HCT116 (cell line): ENCODE measurements at regions not wholly inside any gene's neighbourhood (a gene's known extent, or its start where the extent isn't known, plus 50 kb on each side); places are given as distances from the start of the nearest gene placed in this dataset.

ENCODE experiments used
- ATAC-seq: fragments of 200-7000 bp; cut with Tn5 transposase; 2 replicates; pipeline ENCODE4 v1.9.1; 2020; ENCODE audit warnings: mild to moderate bottlenecking, moderate library complexity
- BruUV-seq: library from RNA; stranded (reverse); fragments of 400-500 nt; replicated peaks from 2 replicates; lab custom pipeline; 2021; lab: Mats Ljungman, UMichigan
- CTCF ChIA-PET: fragments of 300-600 bp; sonication (Branson Sonifier 250); formaldehyde crosslinking; loops from one replicate; lab custom pipeline; 2021; ENCODE audit warnings: antibody characterized with exemption; lab: Charles Lee
- POLR2A ChIA-PET: fragments of 300-600, 350-600 bp; sonication (Branson Sonifier 250); formaldehyde crosslinking; loops from one replicate; lab custom pipeline; 2021; ENCODE audit warnings: antibody characterized with exemption; lab: Charles Lee
- RAD21 ChIA-PET, 2 experiments: fragments of 300-600 bp; sonication (Branson Sonifier 250); formaldehyde crosslinking; loops; one replicate each; lab custom pipeline; 2023; ENCODE audit warnings: low total read pairs in 2 of 2; ENCODE audit not compliant: uncharacterized antibody in 2 of 2, unreplicated experiment in 2 of 2, low non-redundant PET in 1 of 2; lab: Charles Lee
- DNase-seq: peaks from one replicate; pipeline ENCODE4 v3.0.0-alpha.2; 2010; ENCODE audit warnings: low read depth, low spot score
- H2AFZ ChIP-seq: fragments of 200-600 bp; shearing (Covaris generic), sonication (generic); 2 replicates; pipeline ENCODE4 v1.6.1; 2017; ENCODE audit warnings: low read depth, mixed run types, mixed read lengths, antibody characterized with exemption, low read length; ENCODE audit not compliant: poor library complexity, severe bottlenecking
- H3K27ac ChIP-seq: 2 replicates; pipeline ENCODE4 v1.5.1; 2012; ENCODE audit warnings: low read depth, low read length
- H3K27me3 ChIP-seq: fragments of 200-600 bp; sonication (generic); 2 replicates; pipeline ENCODE4 v1.6.1; 2016; ENCODE audit warnings: mixed run types, low read length, mixed read lengths; ENCODE audit not compliant: insufficient read depth
- H3K36me3 ChIP-seq, 2 experiments: fragments of 200-500 bp in 1 of 2; fragments of 200-600 bp in 1 of 2; sonication (Bioruptor generic) in 1 of 2; sonication (generic) in 1 of 2; 2 replicates each; pipeline versions ENCODE4 v1.5.1 to v1.6.1; 2014 to 2016; ENCODE audit warnings: low read length in 2 of 2, inconsistent platforms in 1 of 2, mixed read lengths in 1 of 2, mixed run types in 1 of 2; ENCODE audit not compliant: insufficient read depth in 2 of 2, control insufficient read depth in 1 of 2
- H3K4me1 ChIP-seq, 2 experiments: fragments of 200-600 bp in 1 of 2; sonication (generic) in 1 of 2; 2 replicates each; pipeline versions ENCODE4 v1.5.1 to v1.6.1; 2012 to 2017; ENCODE audit warnings: low read length in 2 of 2, inconsistent platforms in 1 of 2, mild to moderate bottlenecking in 1 of 2, mixed read lengths in 1 of 2, mixed run types in 1 of 2, moderate library complexity in 1 of 2; ENCODE audit not compliant: insufficient read depth in 2 of 2, control insufficient read depth in 1 of 2
- H3K4me2 ChIP-seq: fragments of 200-600 bp; sonication (generic); 2 replicates; pipeline ENCODE4 v1.6.1; 2017; ENCODE audit warnings: mixed run types, low read length, mixed read lengths
- H3K4me3 ChIP-seq, 2 experiments: fragments of 200-600 bp in 1 of 2; sonication (generic) in 1 of 2; replicated peaks in 1 of 2; 2 replicates each; pipeline ENCODE4 v1.5.1; 2011 to 2016; ENCODE audit warnings: low read length in 2 of 2, control low read depth in 1 of 2, low read depth in 1 of 2, mild to moderate bottlenecking in 1 of 2, mixed read lengths in 1 of 2, mixed run types in 1 of 2
- H3K79me2 ChIP-seq: fragments of 200-600 bp; sonication (generic); 2 replicates; pipeline ENCODE4 v1.6.1; 2017; ENCODE audit warnings: mild to moderate bottlenecking, mixed run types, low read length, moderate library complexity, mixed read lengths; ENCODE audit not compliant: insufficient read depth
- H3K9ac ChIP-seq: fragments of 200-600 bp; sonication (generic); 2 replicates; pipeline ENCODE4 v1.6.1; 2016; ENCODE audit warnings: low read length, mixed read lengths
- H3K9me2 ChIP-seq: fragments of 200-600 bp; sonication (generic), shearing (Covaris generic); 2 replicates; pipeline ENCODE4 v1.6.1; 2017; ENCODE audit warnings: mixed run types, mild to moderate bottlenecking, moderate library complexity; ENCODE audit not compliant: insufficient read depth
- H3K9me3 ChIP-seq, 2 experiments: fragments of 200-500 bp in 1 of 2; fragments of 200-600 bp in 1 of 2; sonication (Bioruptor generic) in 1 of 2; sonication (generic) in 1 of 2; 2 replicates each; pipeline ENCODE4 v1.6.1; 2014 to 2017; ENCODE audit warnings: low read length in 2 of 2, mixed read lengths in 2 of 2, inconsistent platforms in 1 of 2, low read depth in 1 of 2, mild to moderate bottlenecking in 1 of 2, mixed run types in 1 of 2, moderate library complexity in 1 of 2; ENCODE audit not compliant: control insufficient read depth in 1 of 2, insufficient read depth in 1 of 2
- H4K20me1 ChIP-seq: fragments of 200-600 bp; sonication (generic), shearing (Covaris generic); 2 replicates; pipeline ENCODE4 v1.6.1; 2017; ENCODE audit warnings: mixed run types, mild to moderate bottlenecking, moderate library complexity; ENCODE audit not compliant: insufficient read depth
- CBX3 ChIP-seq: IDR thresholded peaks from 2 replicates; pipeline ENCODE4 v1.6.1; 2012; ENCODE audit warnings: low read depth
- CEBPB ChIP-seq: IDR thresholded peaks from 2 replicates; pipeline ENCODE4 v1.6.1; 2012; ENCODE audit warnings: low read depth
- EGR1 ChIP-seq: IDR thresholded peaks from 2 replicates; pipeline ENCODE4 v1.6.1; 2012; ENCODE audit warnings: low read depth
- EZH2 ChIP-seq: fragments of 200-600 bp; sonication (generic); IDR thresholded peaks from 2 replicates; pipeline ENCODE4 v1.6.1; 2017; ENCODE audit warnings: antibody characterized with exemption, mixed run types
- FOSL1 ChIP-seq: IDR thresholded peaks from 2 replicates; pipeline ENCODE4 v1.6.1; 2012; ENCODE audit warnings: low read depth
- JUND ChIP-seq: IDR thresholded peaks from 2 replicates; pipeline ENCODE4 v1.6.1; 2012
- MAX ChIP-seq: IDR thresholded peaks from 2 replicates; pipeline ENCODE4 v1.6.1; 2012
- POLR2A ChIP-seq: IDR thresholded peaks from 2 replicates; pipeline ENCODE4 v1.7.0; 2011; ENCODE audit warnings: borderline replicate concordance; ENCODE audit not compliant: insufficient read depth, insufficient read length; ENCODE audit errors: extremely low read depth
- POLR2AphosphoS5 ChIP-seq: IDR thresholded peaks from 2 replicates; pipeline ENCODE4 v1.6.1; 2011; ENCODE audit warnings: mild to moderate bottlenecking, low read depth, low read length, moderate library complexity
- RAD21 ChIP-seq: IDR thresholded peaks from 2 replicates; pipeline ENCODE4 v1.6.1; 2012; ENCODE audit warnings: low read depth, mild to moderate bottlenecking
- REST ChIP-seq: IDR thresholded peaks from 2 replicates; pipeline ENCODE4 v1.6.1; 2012; ENCODE audit warnings: low read depth
- SP1 ChIP-seq: IDR thresholded peaks from 2 replicates; pipeline ENCODE4 v1.6.1; 2012; ENCODE audit warnings: low read depth
- SRF ChIP-seq: IDR thresholded peaks from 2 replicates; pipeline ENCODE4 v1.6.1; 2012; ENCODE audit warnings: low read depth
- YY1 ChIP-seq: IDR thresholded peaks from 2 replicates; pipeline ENCODE4 v1.6.1; 2011; ENCODE audit warnings: low read length, low read depth, moderate library complexity, mild to moderate bottlenecking; ENCODE audit not compliant: insufficient replicate concordance; ENCODE audit errors: extremely low read depth
- ZBTB33 ChIP-seq: IDR thresholded peaks from 2 replicates; pipeline ENCODE4 v1.6.1; 2011; ENCODE audit warnings: mild to moderate bottlenecking, low read length, moderate library complexity; ENCODE audit not compliant: insufficient replicate concordance; ENCODE audit errors: extremely low read depth
- ZFX ChIP-seq: fragments of 450-650 bp; IDR thresholded peaks from 2 replicates; pipeline ENCODE4 v1.6.1; 2017
- ZNF274 ChIP-seq: fragments of 200-500 bp; sonication (Bioruptor generic); IDR thresholded peaks from 2 replicates; pipeline ENCODE4 v1.6.1; 2014; ENCODE audit warnings: mild to moderate bottlenecking, low read depth, low read length, inconsistent platforms
- intact Hi-C: fragments of 100-400 bp; cut with micrococcal nuclease; formaldehyde crosslinking; loops from 2 replicates; pipeline ENCODE4 v1.10.0; 2022
- TF ChIP-seq, protein P1 (sequence below): IDR thresholded peaks from 2 replicates; pipeline ENCODE4 v1.6.1; 2012
- TF ChIP-seq, protein P2 (sequence below), 3 experiments: fragments of 200-600 bp in 1 of 3; sonication (generic) in 1 of 3; IDR thresholded peaks in 2 of 3; conservative IDR thresholded peaks in 1 of 3; 2 replicates each; pipeline ENCODE4 v1.5.1; 2012 to 2017; ENCODE audit warnings: low read depth in 2 of 3, low read length in 2 of 3, antibody characterized with exemption in 1 of 3, borderline replicate concordance in 1 of 3, control low read depth in 1 of 3, mild to moderate bottlenecking in 1 of 3, mixed read lengths in 1 of 3, mixed run types in 1 of 3, moderate library complexity in 1 of 3; ENCODE audit not compliant: insufficient read depth in 1 of 3

GRCh38 chr3:180351601-180352000, 250.4 kb upstream of the TTC14 start:
- Histone ChIP-seq H3K27ac (no peak overlapping the region), H3K4me2 (no peak overlapping the region), H3K9ac (no peak overlapping the region), H2AFZ (no peak overlapping the region), H3K79me2 (no peaks in the 10 kb centered on the region), H3K9me3 (no peaks in the 10 kb centered on the region), H3K27me3 (peaks cover 12% of the 10 kb centered on the region; the same call in 1 of the 2 replicates), H3K4me1 (no peaks in the 10 kb centered on the region), H3K4me3 (no peak overlapping the region), H4K20me1 (no peaks in the 10 kb centered on the region), H3K9me2 (no peaks in the 10 kb centered on the region), H3K36me3 (no peaks in the 10 kb centered on the region)
- intact Hi-C loops = no loop called here
- ATAC-seq (no peak), DNase-seq (no peak)
- ChIA-PET RAD21 (no interaction called here), CTCF (no interaction called here), POLR2A (no interaction called here)
- no peak for TF ChIP-seq RAD21
- no peak for TF ChIP-seq FOSL1
- no peak for TF ChIP-seq ZFX
- TF ChIP-seq SP1 = no peak
- TF ChIP-seq CEBPB = no peak
- no peak for TF ChIP-seq POLR2A
- no peak for TF ChIP-seq SRF
- TF ChIP-seq ZBTB33 = no peak
- TF ChIP-seq ZNF274 = no peak
- no peak for TF ChIP-seq EGR1
- TF ChIP-seq YY1 = no peak
- TF ChIP-seq POLR2AphosphoS5 = no peak
- no peak for TF ChIP-seq MAX
- no peak for TF ChIP-seq CBX3
- no peak for TF ChIP-seq JUND
- TF ChIP-seq, protein P1, sequence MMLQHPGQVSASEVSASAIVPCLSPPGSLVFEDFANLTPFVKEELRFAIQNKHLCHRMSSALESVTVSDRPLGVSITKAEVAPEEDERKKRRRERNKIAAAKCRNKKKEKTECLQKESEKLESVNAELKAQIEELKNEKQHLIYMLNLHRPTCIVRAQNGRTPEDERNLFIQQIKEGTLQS = no peak
- no peak for TF ChIP-seq EZH2
- TF ChIP-seq, protein P2, sequence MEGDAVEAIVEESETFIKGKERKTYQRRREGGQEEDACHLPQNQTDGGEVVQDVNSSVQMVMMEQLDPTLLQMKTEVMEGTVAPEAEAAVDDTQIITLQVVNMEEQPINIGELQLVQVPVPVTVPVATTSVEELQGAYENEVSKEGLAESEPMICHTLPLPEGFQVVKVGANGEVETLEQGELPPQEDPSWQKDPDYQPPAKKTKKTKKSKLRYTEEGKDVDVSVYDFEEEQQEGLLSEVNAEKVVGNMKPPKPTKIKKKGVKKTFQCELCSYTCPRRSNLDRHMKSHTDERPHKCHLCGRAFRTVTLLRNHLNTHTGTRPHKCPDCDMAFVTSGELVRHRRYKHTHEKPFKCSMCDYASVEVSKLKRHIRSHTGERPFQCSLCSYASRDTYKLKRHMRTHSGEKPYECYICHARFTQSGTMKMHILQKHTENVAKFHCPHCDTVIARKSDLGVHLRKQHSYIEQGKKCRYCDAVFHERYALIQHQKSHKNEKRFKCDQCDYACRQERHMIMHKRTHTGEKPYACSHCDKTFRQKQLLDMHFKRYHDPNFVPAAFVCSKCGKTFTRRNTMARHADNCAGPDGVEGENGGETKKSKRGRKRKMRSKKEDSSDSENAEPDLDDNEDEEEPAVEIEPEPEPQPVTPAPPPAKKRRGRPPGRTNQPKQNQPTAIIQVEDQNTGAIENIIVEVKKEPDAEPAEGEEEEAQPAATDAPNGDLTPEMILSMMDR (IDR thresholded peaks at IDR 0.05 in 2 of 3, conservative IDR thresholded peaks at IDR 0.05 in 1 of 3; ENCODE audit: borderline replicate concordance in 1 of 3, insufficient read depth in 1 of 3, low read depth in 2 of 3, low read length in 2 of 3) = no peak
- TF ChIP-seq REST = no peak
- BruUV-seq = no TSS peak
